K562 (cell line): ENCODE measurements at regions not wholly inside any gene's neighbourhood (a gene's known extent, or its start where the extent isn't known, plus 50 kb on each side); places are given as distances from the start of the nearest gene placed in this dataset.

ENCODE experiments used
- ATAC-seq: fragments of 200-7000 bp; cut with Tn5 transposase; 3 replicates; pipeline ENCODE4 v1.9.1; 2020; ENCODE audit warnings: moderate library complexity
- BruUV-seq: library from RNA; stranded (reverse); fragments of 400-500 nt; replicated peaks from 2 replicates; lab custom pipeline; 2021; lab: Mats Ljungman, UMichigan
- CTCF ChIA-PET: fragments of 300-600 bp; formaldehyde crosslinking; extraction: SDS; loops from one replicate; lab custom pipeline; 2021; ENCODE audit warnings: low intra/inter-chr PET ratio; lab: Yijun Ruan, JAX
- POLR2A ChIA-PET: fragments of 300-600, 350-650 bp; sonication (Branson Sonifier 250); formaldehyde crosslinking; extraction: SDS; loops from one replicate; lab custom pipeline; 2021; ENCODE audit warnings: antibody characterized with exemption, inconsistent platforms; lab: Yijun Ruan, JAX
- DNase-seq, 4 experiments: peaks; one replicate each; pipeline versions ENCODE4 v3.0.0 to v3.0.0-alpha.2; 2011 to 2018; ENCODE audit warnings: low spot score in 3 of 4, mixed read lengths in 3 of 4; ENCODE audit errors: extremely low read depth in 1 of 4
- FAIRE-seq: peaks from 2 replicates; lab custom pipeline; 2011; peaks lifted over from hg19 to GRCh38; lab: Jason Lieb, UNC
- H2AFZ ChIP-seq: 2 replicates; pipeline ENCODE4 v1.6.0; 2011; ENCODE audit warnings: low read depth, low read length, control low read depth, inconsistent platforms
- H3K27ac ChIP-seq: fragments of 200-600 bp; 3 replicates; pipeline ENCODE4 v1.8.0; 2011; ENCODE audit warnings: low read depth, mild to moderate bottlenecking, control low read depth, inconsistent platforms, low read length, moderate library complexity, mixed read lengths; ENCODE audit errors: extremely low read depth
- H3K27me3 ChIP-seq, 2 experiments: fragments of 300-600 bp in 1 of 2; 2 replicates in 1 of 2; 3 replicates in 1 of 2; pipeline versions ENCODE4 v1.6.0 to v1.8.0; 2011; ENCODE audit warnings: inconsistent platforms in 2 of 2, low read length in 2 of 2, mild to moderate bottlenecking in 1 of 2, mixed read lengths in 1 of 2, moderate library complexity in 1 of 2; ENCODE audit not compliant: control insufficient read depth in 2 of 2, insufficient read depth in 2 of 2
- H3K36me3 ChIP-seq: fragments of 300-600 bp; 3 replicates; pipeline ENCODE4 v1.8.0; 2011; ENCODE audit warnings: mild to moderate bottlenecking, low read length, inconsistent platforms; ENCODE audit not compliant: control insufficient read depth, insufficient read depth
- H3K4me1 ChIP-seq, 2 experiments: fragments of 200-600 bp in 1 of 2; replicated peaks in 1 of 2; 2 replicates in 1 of 2; 3 replicates in 1 of 2; pipeline versions ENCODE4 v1.5.1 to v1.8.0; 2011; ENCODE audit warnings: inconsistent platforms in 2 of 2, low read length in 2 of 2, mild to moderate bottlenecking in 1 of 2, mixed read lengths in 1 of 2, moderate library complexity in 1 of 2; ENCODE audit not compliant: control insufficient read depth in 2 of 2, insufficient read depth in 2 of 2
- H3K4me2 ChIP-seq: 2 replicates; pipeline ENCODE4 v1.6.1; 2011; ENCODE audit warnings: low read length, control low read depth, inconsistent platforms, mixed read lengths; ENCODE audit not compliant: insufficient read depth
- H3K4me3 ChIP-seq: fragments of 200-600 bp; sonication (generic), shearing (Covaris generic); 2 replicates; pipeline ENCODE4 v1.5.1; 2016; ENCODE audit warnings: control low read depth, inconsistent platforms
- H3K79me2 ChIP-seq: fragments of 200-600 bp; 3 replicates; pipeline ENCODE4 v1.8.0; 2011; ENCODE audit warnings: low read length, inconsistent platforms; ENCODE audit not compliant: control insufficient read depth, insufficient read depth
- H3K9ac ChIP-seq, 2 experiments: 2 replicates each; pipeline versions ENCODE4 v1.6.0 to v1.6.1; 2011; ENCODE audit warnings: low read depth in 2 of 2, low read length in 2 of 2, control low read depth in 1 of 2, inconsistent platforms in 1 of 2, mild to moderate bottlenecking in 1 of 2, mixed read lengths in 1 of 2; ENCODE audit not compliant: insufficient read depth in 1 of 2
- H3K9me1 ChIP-seq: one replicate; pipeline ENCODE4 v1.6.0; 2011; ENCODE audit warnings: inconsistent platforms, mild to moderate bottlenecking, low read length, moderate library complexity; ENCODE audit not compliant: control insufficient read depth, insufficient read depth
- H3K9me3 ChIP-seq: replicated peaks from 2 replicates; pipeline ENCODE4 v1.5.1; 2011; ENCODE audit warnings: low read depth, low read length, inconsistent platforms; ENCODE audit not compliant: control insufficient read depth, insufficient read depth
- H4K20me1 ChIP-seq: replicated peaks from 2 replicates; pipeline ENCODE4 v1.6.1; 2011; ENCODE audit warnings: low read length, inconsistent platforms, mixed read lengths; ENCODE audit not compliant: control insufficient read depth, insufficient read depth
- ADNP ChIP-seq: fragments of 200-800 bp; sonication (Bioruptor generic); IDR thresholded peaks from 2 replicates; pipeline ENCODE4 v1.6.1; 2016; ENCODE audit warnings: missing genetic modification characterization, missing compliant biosample characterization
- KLF16 ChIP-seq: IDR thresholded peaks from 2 replicates; pipeline ENCODE4 v1.6.1; 2016; ENCODE audit warnings: antibody characterized with exemption
- MCM5 ChIP-seq: fragments of 450-650 bp; IDR thresholded peaks from 2 replicates; pipeline ENCODE4 v1.6.1; 2016; ENCODE audit warnings: low read depth
- NFXL1 ChIP-seq: fragments of 450-650 bp; formaldehyde crosslinking; IDR thresholded peaks from 2 replicates; pipeline ENCODE4 v1.4.0; 2021; ENCODE audit warnings: mild to moderate bottlenecking
- POU5F1 ChIP-seq: fragments of 150-350 bp; IDR thresholded peaks from 2 replicates; pipeline ENCODE4 v1.6.1; 2014; ENCODE audit warnings: borderline replicate concordance, low read length, low read depth, mild to moderate bottlenecking; ENCODE audit not compliant: partially characterized antibody
- SRSF3 ChIP-seq: fragments of 200-400 bp; formaldehyde crosslinking; IDR thresholded peaks from 2 replicates; pipeline ENCODE4 v1.6.1; 2016; ENCODE audit warnings: mild to moderate bottlenecking, low read length, moderate library complexity; ENCODE audit not compliant: insufficient read depth
- ZBTB49 ChIP-seq: sonication (generic); formaldehyde crosslinking; IDR thresholded peaks from 2 replicates; pipeline ENCODE4 v1.8.0; 2022; ENCODE audit warnings: missing genetic modification reagents, mild to moderate bottlenecking, borderline replicate concordance
- ZNF134 ChIP-seq: fragments of 250-450 bp; sonication (Bioruptor Pico); conservative IDR thresholded peaks from 2 replicates; pipeline ENCODE4 v1.4.0; 2020
- WGBS: fragments of 100-300 bp; shearing (Covaris generic); methylation state at CpG from one replicate; pipeline ENCODE4 v1.1.6; 2016; ENCODE audit warnings: low coverage, mixed read lengths; ENCODE audit not compliant: insufficient coverage; ENCODE audit errors: missing lambda C conversion rate; 5-methylcytosine and 5-hydroxymethylcytosine counted together
- in situ Hi-C: fragments of 300-500 bp; cut with MboI; formaldehyde crosslinking; loops from 4 replicates; pipeline ENCODE4 v1.15.0; 2018; ENCODE audit warnings: inconsistent platforms, mixed read lengths
- intact Hi-C: fragments of 100-400 bp; cut with micrococcal nuclease; formaldehyde crosslinking; loops from 2 replicates; pipeline ENCODE4 v1.14.2; 2022

- CTCF ChIA-PET = no interaction called here
- H3K27me3 ChIP-seq = no peaks in the 10 kb centered on the region
- whole genome bisulfite sequencing = 2% methylated on average over 3 of the region's 3 CpGs
- H4K20me1 ChIP-seq = no peaks in the 10 kb centered on the region
- no peaks in the 10 kb centered on the region for H3K79me2 ChIP-seq
- no peak overlapping the region for H3K4me2 ChIP-seq
- BruUV-seq = no TSS peak
- DNase-seq = no peak
- no peaks in the 10 kb centered on the region for H3K4me1 ChIP-seq
- POLR2A ChIA-PET = no interaction called here
- no peak overlapping the region for H2AFZ ChIP-seq
- no peaks in the 10 kb centered on the region for H3K36me3 ChIP-seq
- H3K9me3 ChIP-seq = no peaks in the 10 kb centered on the region
- TF ChIP-seq MCM5 (no peak), POU5F1 (no peak), ADNP (tag) (no peak), KLF16 (no peak), NFXL1 (CRISPR knock-in tag) (no peak), SRSF3 (no peak), ZBTB49 (CRISPR knock-in tag) (no peak), ZNF134 (CRISPR knock-in tag) (no peak)
- TF ChIP-seq, all 486 proteins: peak for 0
- in situ Hi-C loops (no loop called here), intact Hi-C loops (no loop called here)
- no peak for FAIRE-seq
- Histone ChIP-seq H3K27ac (no peak overlapping the region), H3K9me1 (no peaks in the 10 kb centered on the region), H3K9ac (no peak overlapping the region), H3K4me3 (no peak overlapping the region)
- no peak for ATAC-seq
Measured at GRCh38 chr4:137597752-137598430, 65.6 kb upstream of the PCDH18 start.
